ENCODE measurements at regions not wholly inside any gene's neighbourhood (a gene's known extent, or its start where the extent isn't known, plus 50 kb on each side); places are given as distances from the start of the nearest gene placed in this dataset.
"Not testable (repeated sequence)": the region's sequence is repeated elsewhere in the genome, so short reads cannot be mapped to it uniquely, and the experiment has no call there.

- Histone ChIP-seq H3K4me3 (ENCODE audit: low read depth in 1 of 2, low read length in 2 of 2) (no peak overlapping the region), H3K27me3 (ENCODE audit: low read depth, low read length) (no peaks in the 10 kb centered on the region), H3K27ac (ENCODE audit: low read length) (no peak overlapping the region), H3K36me3 (ENCODE audit: control insufficient read depth in 1 of 2, insufficient read depth in 2 of 2, low read length in 2 of 2) (no peaks in the 10 kb centered on the region), H3K4me1 (ENCODE audit: control insufficient read depth in 1 of 2, insufficient read depth in 2 of 2, low read length in 2 of 2) (no peaks in the 10 kb centered on the region), H3K9me3 (ENCODE audit: control insufficient read depth in 1 of 2, low read length in 2 of 2) (no peaks in the 10 kb centered on the region)
These were observed 113.3 kb downstream of the ZFP64 start for GRCh38 chr20:52078289-52078688.

GRCh38 chr20:52076164-52076563, 115.4 kb downstream of the ZFP64 start:
- H3K27ac ChIP-seq (ENCODE audit: low read length), result no peak overlapping the region

GRCh38 chr20:52075400-52075799, 116.2 kb downstream of the ZFP64 start:
- no peaks in the 10 kb centered on the region for H3K27me3 ChIP-seq (ENCODE audit: low read depth, low read length)
- H3K9me3 ChIP-seq (ENCODE audit: control insufficient read depth in 1 of 2, low read length in 2 of 2), result no peaks in the 10 kb centered on the region
- no peaks in the 10 kb centered on the region for H3K4me1 ChIP-seq (ENCODE audit: control insufficient read depth in 1 of 2, insufficient read depth in 2 of 2, low read length in 2 of 2)
- no peak overlapping the region for H3K4me3 ChIP-seq (ENCODE audit: low read depth in 1 of 2, low read length in 2 of 2)
- H3K27ac ChIP-seq (ENCODE audit: low read length), result no peak overlapping the region
- H3K36me3 ChIP-seq (ENCODE audit: control insufficient read depth in 1 of 2, insufficient read depth in 2 of 2, low read length in 2 of 2), result no peaks in the 10 kb centered on the region

More at GRCh38 chr20:52076164-52076563, 115.4 kb downstream of the ZFP64 start:
- H3K9me3 ChIP-seq (ENCODE audit: control insufficient read depth in 1 of 2, low read length in 2 of 2), result no peaks in the 10 kb centered on the region
- no peaks in the 10 kb centered on the region for H3K4me1 ChIP-seq (ENCODE audit: control insufficient read depth in 1 of 2, insufficient read depth in 2 of 2, low read length in 2 of 2)
- no peaks in the 10 kb centered on the region for H3K27me3 ChIP-seq (ENCODE audit: low read depth, low read length)
- no peak overlapping the region for H3K4me3 ChIP-seq (ENCODE audit: low read depth in 1 of 2, low read length in 2 of 2)
- H3K36me3 ChIP-seq (ENCODE audit: control insufficient read depth in 1 of 2, insufficient read depth in 2 of 2, low read length in 2 of 2), result no peaks in the 10 kb centered on the region

- no peaks in the 10 kb centered on the region for H3K9me3 ChIP-seq (ENCODE audit: control insufficient read depth in 1 of 2, low read length in 2 of 2)
- no peak overlapping the region for H3K4me3 ChIP-seq (ENCODE audit: low read depth in 1 of 2, low read length in 2 of 2)
- H3K27me3 ChIP-seq (ENCODE audit: low read depth, low read length), result no peaks in the 10 kb centered on the region
- H3K4me1 ChIP-seq (ENCODE audit: control insufficient read depth in 1 of 2, insufficient read depth in 2 of 2, low read length in 2 of 2), result no peaks in the 10 kb centered on the region
- no peaks in the 10 kb centered on the region for H3K36me3 ChIP-seq (ENCODE audit: control insufficient read depth in 1 of 2, insufficient read depth in 2 of 2, low read length in 2 of 2)
- H3K27ac ChIP-seq (ENCODE audit: low read length), result no peak overlapping the region
These were observed 120.4 kb downstream of the ZFP64 start for GRCh38 chr20:52071136-52071535.

- Histone ChIP-seq H3K27ac (ENCODE audit: low read length) (no peak overlapping the region), H3K4me1 (ENCODE audit: control insufficient read depth in 1 of 2, insufficient read depth in 2 of 2, low read length in 2 of 2) (no peaks in the 10 kb centered on the region), H3K27me3 (ENCODE audit: low read depth, low read length) (no peaks in the 10 kb centered on the region), H3K9me3 (ENCODE audit: control insufficient read depth in 1 of 2, low read length in 2 of 2) (no peaks in the 10 kb centered on the region), H3K4me3 (ENCODE audit: low read depth in 1 of 2, low read length in 2 of 2) (no peak overlapping the region), H3K36me3 (ENCODE audit: control insufficient read depth in 1 of 2, insufficient read depth in 2 of 2, low read length in 2 of 2) (no peaks in the 10 kb centered on the region)
These were observed 126.6 kb downstream of the ZFP64 start for GRCh38 chr20:52064931-52065330.

- Histone ChIP-seq H3K27ac (ENCODE audit: low read length) (no peak overlapping the region), H3K9me3 (ENCODE audit: control insufficient read depth in 1 of 2, low read length in 2 of 2) (no peaks in the 10 kb centered on the region), H3K4me1 (ENCODE audit: control insufficient read depth in 1 of 2, insufficient read depth in 2 of 2, low read length in 2 of 2) (no peaks in the 10 kb centered on the region), H3K36me3 (ENCODE audit: control insufficient read depth in 1 of 2, insufficient read depth in 2 of 2, low read length in 2 of 2) (no peaks in the 10 kb centered on the region), H3K27me3 (ENCODE audit: low read depth, low read length) (no peaks in the 10 kb centered on the region), H3K4me3 (ENCODE audit: low read depth in 1 of 2, low read length in 2 of 2) (no peak overlapping the region)
These were observed 128.9 kb downstream of the ZFP64 start for GRCh38 chr20:52062452-52063209.

- Histone ChIP-seq H3K9me3 (ENCODE audit: control insufficient read depth in 1 of 2, low read length in 2 of 2) (peaks cover 10 to 12% of the 10 kb centered on the region in 2 donors), H3K4me1 (ENCODE audit: control insufficient read depth in 1 of 2, insufficient read depth in 2 of 2, low read length in 2 of 2) (no peaks in the 10 kb centered on the region), H3K4me3 (ENCODE audit: low read depth in 1 of 2, low read length in 2 of 2) (no peak overlapping the region), H3K27ac (ENCODE audit: low read length) (no peak overlapping the region), H3K27me3 (ENCODE audit: low read depth, low read length) (no peaks in the 10 kb centered on the region), H3K36me3 (ENCODE audit: control insufficient read depth in 1 of 2, insufficient read depth in 2 of 2, low read length in 2 of 2) (peaks cover 0 to 4% of the 10 kb centered on the region in 2 donors)
These were observed 130.5 kb downstream of the ZFP64 start for GRCh38 chr20:52060794-52061714.

- H3K36me3 ChIP-seq (ENCODE audit: control insufficient read depth in 1 of 2, insufficient read depth in 2 of 2, low read length in 2 of 2), result peaks cover 0 to 11% of the 10 kb centered on the region in 2 donors
- H3K27me3 ChIP-seq (ENCODE audit: low read depth, low read length); H3K4me1 ChIP-seq (ENCODE audit: control insufficient read depth in 1 of 2, insufficient read depth in 2 of 2, low read length in 2 of 2); H3K4me3 ChIP-seq (ENCODE audit: low read depth in 1 of 2, low read length in 2 of 2); H3K27ac ChIP-seq (ENCODE audit: low read length): not testable (repeated sequence)
- H3K9me3 ChIP-seq (ENCODE audit: control insufficient read depth in 1 of 2, low read length in 2 of 2), result peaks cover 11 to 16% of the 10 kb centered on the region in 2 donors
These were observed 134.4 kb downstream of the ZFP64 start for GRCh38 chr20:52057133-52057532.

GRCh38 chr20:52056203-52057062, 135.1 kb downstream of the ZFP64 start:
- Histone ChIP-seq H3K9me3 (ENCODE audit: control insufficient read depth in 1 of 2, low read length in 2 of 2) (peaks cover 11 to 16% of the 10 kb centered on the region in 2 donors), H3K27ac (ENCODE audit: low read length) (no peak overlapping the region), H3K36me3 (ENCODE audit: control insufficient read depth in 1 of 2, insufficient read depth in 2 of 2, low read length in 2 of 2) (peaks cover 0 to 11% of the 10 kb centered on the region in 2 donors), H3K4me3 (ENCODE audit: low read depth in 1 of 2, low read length in 2 of 2) (peak overlapping the region in 1 of 2 donors; percentile 22), H3K27me3 (ENCODE audit: low read depth, low read length) (no peaks in the 10 kb centered on the region), H3K4me1 (ENCODE audit: control insufficient read depth in 1 of 2, insufficient read depth in 2 of 2, low read length in 2 of 2) (no peaks in the 10 kb centered on the region)

GRCh38 chr20:52054123-52054522, 137.5 kb downstream of the ZFP64 start:
- Histone ChIP-seq H3K36me3 (ENCODE audit: control insufficient read depth in 1 of 2, insufficient read depth in 2 of 2, low read length in 2 of 2) (peaks cover 0 to 11% of the 10 kb centered on the region in 2 donors), H3K9me3 (ENCODE audit: control insufficient read depth in 1 of 2, low read length in 2 of 2) (peaks cover 11 to 16% of the 10 kb centered on the region in 2 donors), H3K4me1 (ENCODE audit: control insufficient read depth in 1 of 2, insufficient read depth in 2 of 2, low read length in 2 of 2) (no peaks in the 10 kb centered on the region), H3K4me3 (ENCODE audit: low read depth in 1 of 2, low read length in 2 of 2) (no peak overlapping the region), H3K27me3 (ENCODE audit: low read depth, low read length) (no peaks in the 10 kb centered on the region), H3K27ac (ENCODE audit: low read length) (no peak overlapping the region)

All from muscle layer of duodenum (tissue), 2 donors.